NCI-H2107 treated with DMSO at 0.1 percent for 48 hours (cell line): ENCODE measurements at regions not wholly inside any gene's neighbourhood (a gene's known extent, or its start where the extent isn't known, plus 50 kb on each side); places are given as distances from the start of the nearest gene placed in this dataset.
"Not testable (repeated sequence)": the region's sequence is repeated elsewhere in the genome, so short reads cannot be mapped to it uniquely, and the experiment has no call there.

ENCODE experiments used
- DNase-seq: peaks from one replicate; lab custom pipeline; 2025; ENCODE audit not compliant: unreplicated experiment; lab: John Stamatoyannopoulos, UW

DNA sequence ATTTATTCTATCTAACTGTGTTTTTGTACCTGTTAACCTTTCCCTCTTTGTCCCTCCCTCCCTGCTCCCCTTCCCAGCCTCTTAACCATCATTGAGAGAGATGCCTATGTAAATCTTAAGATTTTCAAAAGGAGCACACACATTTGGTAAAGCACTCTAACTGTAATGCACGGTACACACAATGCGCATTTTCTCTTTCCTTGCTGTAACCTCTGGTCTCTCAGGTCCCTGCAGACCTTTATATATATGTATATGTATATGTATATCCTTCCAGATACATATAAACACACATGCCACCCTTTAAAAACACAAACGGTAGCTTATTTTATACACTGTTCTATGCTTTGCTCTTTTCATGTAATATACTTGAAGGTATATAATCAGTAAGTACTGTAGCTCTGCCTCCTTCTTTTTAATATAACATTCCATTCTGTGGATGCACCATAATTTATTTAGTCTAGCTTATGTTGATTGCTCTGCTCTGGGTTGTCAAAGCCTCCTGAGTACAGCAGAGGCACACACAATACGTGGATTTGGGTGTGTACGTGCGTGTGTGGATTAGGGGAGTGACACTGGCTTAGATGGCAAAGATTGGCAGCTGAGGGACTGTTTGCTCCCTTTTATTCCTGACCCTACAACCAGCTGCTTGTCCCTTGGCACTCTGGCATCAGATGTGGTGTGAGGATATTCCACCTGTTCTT, 118.4 kb upstream of the PTPN20 start:
- DNase-seq = not testable (repeated sequence)

DNA sequence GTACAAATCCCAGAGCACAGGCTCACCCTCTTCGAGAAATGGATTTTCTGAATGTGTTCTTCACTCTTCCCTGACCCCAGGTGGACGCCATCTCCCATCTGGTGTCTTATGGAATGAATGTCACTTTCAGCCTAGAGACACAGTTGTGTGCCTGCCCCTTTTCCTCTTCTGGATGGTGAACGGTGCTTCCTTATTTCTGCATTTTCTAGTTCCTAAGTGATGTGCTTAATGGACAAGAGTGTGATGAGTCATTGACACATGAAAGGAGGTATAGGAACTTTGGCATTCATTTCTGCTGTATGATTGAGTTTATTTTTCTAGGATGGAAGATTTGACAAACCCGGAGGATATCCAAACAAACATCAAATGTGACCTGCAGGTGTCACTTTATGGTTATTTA, 114.9 kb upstream of the PTPN20 start:
- not testable (repeated sequence) for DNase-seq

GRCh38 chr10:46802010-46802409, 109.2 kb upstream of the PTPN20 start:
- DNase-seq = not testable (repeated sequence)

GRCh38 chr10:46803082-46803481, 108.1 kb upstream of the PTPN20 start:
- DNase-seq = not testable (repeated sequence)

GRCh38 chr10:46810222-46810621, 101.0 kb upstream of the PTPN20 start:
- DNase-seq = not testable (repeated sequence)

GRCh38 chr10:46816126-46816525, 95.1 kb upstream of the PTPN20 start:
- DNase-seq = not testable (repeated sequence)

- not testable (repeated sequence) for DNase-seq
Observed at GRCh38 chr10:46840393-46841050, 70.7 kb upstream of the PTPN20 start.

GRCh38 chr10:46841051-46841593, 70.1 kb upstream of the PTPN20 start:
- DNase-seq = not testable (repeated sequence)

DNA sequence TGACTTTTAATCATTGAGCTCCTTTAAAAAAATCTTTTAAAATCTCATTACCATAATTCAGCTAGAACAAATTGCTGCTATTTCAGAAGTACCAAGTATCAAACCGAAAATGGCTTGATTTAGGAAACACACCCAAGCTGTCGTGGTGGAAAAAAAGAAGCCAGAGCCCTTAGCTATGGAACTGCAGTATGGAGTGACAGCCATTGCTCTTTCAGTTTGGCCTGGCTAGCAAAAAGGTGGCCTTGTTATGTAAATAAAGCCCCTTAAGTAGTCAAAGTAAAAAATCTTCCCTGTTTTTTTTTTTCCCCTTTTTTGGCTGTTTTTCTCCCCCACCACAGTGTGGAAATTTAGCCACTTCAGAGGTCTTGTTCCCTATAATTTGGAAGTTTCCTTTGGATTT, 66.0 kb upstream of the PTPN20 start:
- not testable (repeated sequence) for DNase-seq

DNA sequence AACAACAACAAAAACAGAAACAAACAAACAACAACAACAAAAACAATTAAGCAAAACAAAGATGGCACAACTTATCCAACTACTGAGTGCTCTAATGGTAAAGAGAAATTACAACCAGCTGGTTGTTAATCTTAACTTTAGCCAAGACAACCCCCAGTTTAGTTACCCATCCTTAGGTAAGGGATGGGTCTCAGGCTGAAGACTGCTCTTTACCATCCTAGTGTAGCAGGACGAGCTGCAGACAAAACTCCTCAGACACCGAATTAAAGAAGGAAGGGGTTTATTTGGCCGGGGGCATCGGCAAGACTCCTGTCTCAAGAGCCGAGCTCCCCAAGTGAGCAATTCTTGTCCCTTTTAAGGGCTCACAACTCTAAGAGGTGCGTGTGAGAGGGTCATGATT, 65.6 kb upstream of the PTPN20 start:
- DNase-seq = not testable (repeated sequence)

DNA sequence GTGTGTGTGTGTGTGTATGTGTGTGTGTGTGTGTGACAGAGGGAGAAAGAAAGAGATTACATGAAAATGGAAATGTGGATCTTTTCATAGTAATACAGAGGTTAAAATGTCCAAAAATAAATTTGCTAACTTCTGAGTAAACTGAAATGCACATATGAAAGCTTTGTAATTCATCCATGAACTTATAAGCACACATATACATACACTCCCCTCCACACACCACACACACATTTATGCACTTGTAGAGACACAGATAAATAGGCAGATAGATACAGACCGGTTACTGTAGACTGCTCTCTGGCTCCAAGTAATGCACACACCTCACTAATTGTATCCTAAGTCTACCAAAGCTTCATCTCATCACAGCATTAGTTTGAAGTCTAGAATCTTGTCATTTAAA, 50.5 kb upstream of the PTPN20 start:
- not testable (repeated sequence) for DNase-seq
